A673 (cell line): ENCODE measurements at regions not wholly inside any gene's neighbourhood (a gene's known extent, or its start where the extent isn't known, plus 50 kb on each side); places are given as distances from the start of the nearest gene placed in this dataset.

Experiments used
- EZH2 ChIP-seq: fragments of 200-600 bp; sonication (generic); IDR thresholded peaks from 2 replicates; pipeline ENCODE4 v1.6.1; 2017; ENCODE audit warnings: borderline replicate concordance, low read depth, mild to moderate bottlenecking, mixed read lengths, antibody characterized with exemption, low read length; ENCODE audit not compliant: poor library complexity, severe bottlenecking
- TF ChIP-seq, protein P1 (sequence below): fragments of 300-800, 200-600 bp; sonication (generic); conservative IDR thresholded peaks from 2 replicates; pipeline ENCODE4 v1.5.1; 2017; ENCODE audit warnings: low read depth, mild to moderate bottlenecking, antibody characterized with exemption, low read length, moderate library complexity, mixed read lengths

DNA sequence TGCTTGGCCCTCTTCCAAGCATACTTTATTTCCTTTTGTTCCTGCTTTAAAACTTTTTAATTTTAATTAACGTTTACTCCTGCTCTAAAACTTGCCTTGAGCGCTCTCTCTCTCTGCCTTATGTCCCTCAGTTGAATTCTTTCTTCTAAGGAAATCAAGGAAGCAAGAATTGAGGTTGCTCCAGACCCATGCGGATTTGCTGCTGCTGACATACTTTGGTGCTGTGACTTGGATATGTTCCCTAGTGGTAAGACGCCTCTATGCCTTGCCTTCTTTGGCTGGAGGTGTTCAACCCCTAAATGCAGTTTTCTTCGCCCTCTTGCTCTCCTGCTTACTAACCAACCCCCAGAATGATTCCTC lies 148.1 kb downstream of the ADSS2 start:
- TF ChIP-seq, protein P1, sequence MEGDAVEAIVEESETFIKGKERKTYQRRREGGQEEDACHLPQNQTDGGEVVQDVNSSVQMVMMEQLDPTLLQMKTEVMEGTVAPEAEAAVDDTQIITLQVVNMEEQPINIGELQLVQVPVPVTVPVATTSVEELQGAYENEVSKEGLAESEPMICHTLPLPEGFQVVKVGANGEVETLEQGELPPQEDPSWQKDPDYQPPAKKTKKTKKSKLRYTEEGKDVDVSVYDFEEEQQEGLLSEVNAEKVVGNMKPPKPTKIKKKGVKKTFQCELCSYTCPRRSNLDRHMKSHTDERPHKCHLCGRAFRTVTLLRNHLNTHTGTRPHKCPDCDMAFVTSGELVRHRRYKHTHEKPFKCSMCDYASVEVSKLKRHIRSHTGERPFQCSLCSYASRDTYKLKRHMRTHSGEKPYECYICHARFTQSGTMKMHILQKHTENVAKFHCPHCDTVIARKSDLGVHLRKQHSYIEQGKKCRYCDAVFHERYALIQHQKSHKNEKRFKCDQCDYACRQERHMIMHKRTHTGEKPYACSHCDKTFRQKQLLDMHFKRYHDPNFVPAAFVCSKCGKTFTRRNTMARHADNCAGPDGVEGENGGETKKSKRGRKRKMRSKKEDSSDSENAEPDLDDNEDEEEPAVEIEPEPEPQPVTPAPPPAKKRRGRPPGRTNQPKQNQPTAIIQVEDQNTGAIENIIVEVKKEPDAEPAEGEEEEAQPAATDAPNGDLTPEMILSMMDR: no peak
- TF ChIP-seq EZH2: no peak
